Calu3 (cell line): ENCODE measurements at regions not wholly inside any gene's neighbourhood (a gene's known extent, or its start where the extent isn't known, plus 50 kb on each side); places are given as distances from the start of the nearest gene placed in this dataset.

Experiments used
- BruUV-seq: library from RNA; stranded (reverse); fragments of 400-500 nt; replicated peaks from 2 replicates; lab custom pipeline; 2021; lab: Mats Ljungman, UMichigan
- CTCF ChIA-PET: fragments of 300-600 bp; sonication (Branson Sonifier 250); formaldehyde crosslinking; loops from one replicate; lab custom pipeline; 2022; ENCODE audit warnings: antibody characterized with exemption; lab: Charles Lee
- DNase-seq: peaks from one replicate; pipeline ENCODE4 v3.0.0; 2022
- H3K27ac Mint-ChIP-seq: one replicate; pipeline ENCODE4 v1.8.0; 2022; ENCODE audit warnings: mixed read lengths; ENCODE audit not compliant: unreplicated experiment
- H3K27me3 Mint-ChIP-seq: one replicate; pipeline ENCODE4 v1.8.0; 2022; ENCODE audit warnings: mixed read lengths; ENCODE audit not compliant: unreplicated experiment
- H3K36me3 Mint-ChIP-seq: one replicate; pipeline ENCODE4 v1.8.0; 2022; ENCODE audit warnings: mild to moderate bottlenecking, moderate library complexity, mixed read lengths; ENCODE audit not compliant: insufficient read depth, unreplicated experiment
- H3K4me1 Mint-ChIP-seq: one replicate; pipeline ENCODE4 v1.8.0; 2022; ENCODE audit warnings: mild to moderate bottlenecking, low read depth, mixed read lengths; ENCODE audit not compliant: unreplicated experiment
- H3K4me3 Mint-ChIP-seq: one replicate; pipeline ENCODE4 v1.8.0; 2022; ENCODE audit warnings: mild to moderate bottlenecking, low read depth, moderate library complexity, mixed read lengths; ENCODE audit not compliant: unreplicated experiment
- H3K9me3 Mint-ChIP-seq: one replicate; pipeline ENCODE4 v1.8.0; 2022; ENCODE audit warnings: low read depth, mixed read lengths; ENCODE audit not compliant: unreplicated experiment
- intact Hi-C: fragments of 100-400 bp; cut with micrococcal nuclease; formaldehyde crosslinking; loops from one replicate; pipeline ENCODE4 v1.10.0; 2022; ENCODE audit not compliant: unreplicated experiment
- TF ChIP-seq, protein P1 (sequence below): fragments of 200-600 bp; IDR thresholded peaks from one replicate; pipeline ENCODE4 v1.8.0; 2022; ENCODE audit warnings: antibody characterized with exemption; ENCODE audit not compliant: unreplicated experiment

- intact Hi-C loops = no loop called here
- no TSS peak for BruUV-seq
- no peak for DNase-seq
- CTCF ChIA-PET = no interaction called here
- H3K9me3 Mint-ChIP-seq = no peaks in the 10 kb centered on the region
- TF ChIP-seq, protein P1, sequence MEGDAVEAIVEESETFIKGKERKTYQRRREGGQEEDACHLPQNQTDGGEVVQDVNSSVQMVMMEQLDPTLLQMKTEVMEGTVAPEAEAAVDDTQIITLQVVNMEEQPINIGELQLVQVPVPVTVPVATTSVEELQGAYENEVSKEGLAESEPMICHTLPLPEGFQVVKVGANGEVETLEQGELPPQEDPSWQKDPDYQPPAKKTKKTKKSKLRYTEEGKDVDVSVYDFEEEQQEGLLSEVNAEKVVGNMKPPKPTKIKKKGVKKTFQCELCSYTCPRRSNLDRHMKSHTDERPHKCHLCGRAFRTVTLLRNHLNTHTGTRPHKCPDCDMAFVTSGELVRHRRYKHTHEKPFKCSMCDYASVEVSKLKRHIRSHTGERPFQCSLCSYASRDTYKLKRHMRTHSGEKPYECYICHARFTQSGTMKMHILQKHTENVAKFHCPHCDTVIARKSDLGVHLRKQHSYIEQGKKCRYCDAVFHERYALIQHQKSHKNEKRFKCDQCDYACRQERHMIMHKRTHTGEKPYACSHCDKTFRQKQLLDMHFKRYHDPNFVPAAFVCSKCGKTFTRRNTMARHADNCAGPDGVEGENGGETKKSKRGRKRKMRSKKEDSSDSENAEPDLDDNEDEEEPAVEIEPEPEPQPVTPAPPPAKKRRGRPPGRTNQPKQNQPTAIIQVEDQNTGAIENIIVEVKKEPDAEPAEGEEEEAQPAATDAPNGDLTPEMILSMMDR = no peak
- no peaks in the 10 kb centered on the region for H3K4me1 Mint-ChIP-seq
- no peaks in the 10 kb centered on the region for H3K36me3 Mint-ChIP-seq
- H3K27ac Mint-ChIP-seq = no peak overlapping the region
- no peak overlapping the region for H3K4me3 Mint-ChIP-seq
- H3K27me3 Mint-ChIP-seq = peaks cover 93% of the 10 kb centered on the region
Measured at GRCh38 chr7:25759748-25760147, 392.2 kb upstream of the NFE2L3 start.

- no peaks in the 10 kb centered on the region for H3K36me3 Mint-ChIP-seq
- TF ChIP-seq, protein P1 = no peak
- intact Hi-C loops = no loop called here
- no peak overlapping the region for H3K4me3 Mint-ChIP-seq
- no peak for DNase-seq
- no peaks in the 10 kb centered on the region for H3K4me1 Mint-ChIP-seq
- H3K27ac Mint-ChIP-seq = no peak overlapping the region
- H3K9me3 Mint-ChIP-seq = no peaks in the 10 kb centered on the region
- peaks cover 79% of the 10 kb centered on the region for H3K27me3 Mint-ChIP-seq
- no TSS peak for BruUV-seq
- CTCF ChIA-PET = interaction anchor here (0.7 kb wide), 1 partner anchor 176 kb away, joined by 3 read pairs; no protein-coding TSS in a partner anchor
Measured at GRCh38 chr7:25762511-25763462, 389.2 kb upstream of the NFE2L3 start.

DNA sequence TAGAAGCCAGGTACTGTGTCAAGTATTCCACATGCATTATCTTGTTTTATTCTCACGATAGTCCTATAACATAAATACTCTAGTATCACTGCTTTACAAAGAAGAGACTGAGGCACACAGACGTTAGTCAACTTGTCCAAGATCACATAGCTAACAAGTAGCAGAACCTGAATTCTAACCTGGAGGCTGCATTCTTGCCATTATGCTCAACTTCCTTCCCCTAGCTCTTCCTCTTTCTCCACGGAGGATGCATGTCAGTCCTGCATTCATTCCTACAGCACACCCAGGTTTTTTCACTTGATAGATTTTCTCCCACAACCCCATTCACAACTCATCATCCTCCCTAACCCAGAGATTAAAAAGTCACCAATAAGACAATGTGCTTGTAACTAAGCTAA lies 388.5 kb upstream of the NFE2L3 start:
- intact Hi-C loops = no loop called here
- Mint-ChIP-seq H3K9me3 (no peaks in the 10 kb centered on the region), H3K27ac (no peak overlapping the region), H3K4me1 (no peaks in the 10 kb centered on the region), H3K36me3 (no peaks in the 10 kb centered on the region), H3K4me3 (no peak overlapping the region), H3K27me3 (peaks cover 79% of the 10 kb centered on the region)
- CTCF ChIA-PET = interaction anchor here (0.7 kb wide), 1 partner anchor 177 kb away, joined by 3 read pairs; no protein-coding TSS in a partner anchor
- DNase-seq = no peak
- TF ChIP-seq, protein P1 = no peak
- BruUV-seq = no TSS peak

GRCh38 chr7:25765110-25765655 lies 386.8 kb upstream of the NFE2L3 start:
- intact Hi-C loops = no loop called here
- no peak for DNase-seq
- no peaks in the 10 kb centered on the region for H3K4me1 Mint-ChIP-seq
- TF ChIP-seq, protein P1 = no peak
- H3K9me3 Mint-ChIP-seq = no peaks in the 10 kb centered on the region
- BruUV-seq = no TSS peak
- CTCF ChIA-PET = no interaction called here
- no peak overlapping the region for H3K4me3 Mint-ChIP-seq
- H3K27ac Mint-ChIP-seq = no peak overlapping the region
- no peaks in the 10 kb centered on the region for H3K36me3 Mint-ChIP-seq
- peaks cover 77% of the 10 kb centered on the region for H3K27me3 Mint-ChIP-seq
